K562 (cell line): ENCODE measurements at regions not wholly inside any gene's neighbourhood (a gene's known extent, or its start where the extent isn't known, plus 50 kb on each side); places are given as distances from the start of the nearest gene placed in this dataset.

ENCODE experiments used
- ATAC-seq: fragments of 200-7000 bp; cut with Tn5 transposase; 3 replicates; pipeline ENCODE4 v1.9.1; 2020; ENCODE audit warnings: moderate library complexity
- BruUV-seq: library from RNA; stranded (reverse); fragments of 400-500 nt; replicated peaks from 2 replicates; lab custom pipeline; 2021; lab: Mats Ljungman, UMichigan
- CTCF ChIA-PET: fragments of 300-600 bp; formaldehyde crosslinking; extraction: SDS; loops from one replicate; lab custom pipeline; 2021; ENCODE audit warnings: low intra/inter-chr PET ratio; lab: Yijun Ruan, JAX
- POLR2A ChIA-PET: fragments of 300-600, 350-650 bp; sonication (Branson Sonifier 250); formaldehyde crosslinking; extraction: SDS; loops from one replicate; lab custom pipeline; 2021; ENCODE audit warnings: antibody characterized with exemption, inconsistent platforms; lab: Yijun Ruan, JAX
- DNase-seq, 4 experiments: peaks; one replicate each; pipeline versions ENCODE4 v3.0.0 to v3.0.0-alpha.2; 2011 to 2018; ENCODE audit warnings: low spot score in 3 of 4, mixed read lengths in 3 of 4; ENCODE audit errors: extremely low read depth in 1 of 4
- FAIRE-seq: peaks from 2 replicates; lab custom pipeline; 2011; peaks lifted over from hg19 to GRCh38; lab: Jason Lieb, UNC
- H2AFZ ChIP-seq: 2 replicates; pipeline ENCODE4 v1.6.0; 2011; ENCODE audit warnings: low read depth, low read length, control low read depth, inconsistent platforms
- H3K27ac ChIP-seq: fragments of 200-600 bp; 3 replicates; pipeline ENCODE4 v1.8.0; 2011; ENCODE audit warnings: low read depth, mild to moderate bottlenecking, control low read depth, inconsistent platforms, low read length, moderate library complexity, mixed read lengths; ENCODE audit errors: extremely low read depth
- H3K27me3 ChIP-seq, 2 experiments: fragments of 300-600 bp in 1 of 2; 2 replicates in 1 of 2; 3 replicates in 1 of 2; pipeline versions ENCODE4 v1.6.0 to v1.8.0; 2011; ENCODE audit warnings: inconsistent platforms in 2 of 2, low read length in 2 of 2, mild to moderate bottlenecking in 1 of 2, mixed read lengths in 1 of 2, moderate library complexity in 1 of 2; ENCODE audit not compliant: control insufficient read depth in 2 of 2, insufficient read depth in 2 of 2
- H3K36me3 ChIP-seq: fragments of 300-600 bp; 3 replicates; pipeline ENCODE4 v1.8.0; 2011; ENCODE audit warnings: mild to moderate bottlenecking, low read length, inconsistent platforms; ENCODE audit not compliant: control insufficient read depth, insufficient read depth
- H3K4me1 ChIP-seq, 2 experiments: fragments of 200-600 bp in 1 of 2; replicated peaks in 1 of 2; 2 replicates in 1 of 2; 3 replicates in 1 of 2; pipeline versions ENCODE4 v1.5.1 to v1.8.0; 2011; ENCODE audit warnings: inconsistent platforms in 2 of 2, low read length in 2 of 2, mild to moderate bottlenecking in 1 of 2, mixed read lengths in 1 of 2, moderate library complexity in 1 of 2; ENCODE audit not compliant: control insufficient read depth in 2 of 2, insufficient read depth in 2 of 2
- H3K4me2 ChIP-seq: 2 replicates; pipeline ENCODE4 v1.6.1; 2011; ENCODE audit warnings: low read length, control low read depth, inconsistent platforms, mixed read lengths; ENCODE audit not compliant: insufficient read depth
- H3K4me3 ChIP-seq: fragments of 200-600 bp; sonication (generic), shearing (Covaris generic); 2 replicates; pipeline ENCODE4 v1.5.1; 2016; ENCODE audit warnings: control low read depth, inconsistent platforms
- H3K79me2 ChIP-seq: fragments of 200-600 bp; 3 replicates; pipeline ENCODE4 v1.8.0; 2011; ENCODE audit warnings: low read length, inconsistent platforms; ENCODE audit not compliant: control insufficient read depth, insufficient read depth
- H3K9ac ChIP-seq, 2 experiments: 2 replicates each; pipeline versions ENCODE4 v1.6.0 to v1.6.1; 2011; ENCODE audit warnings: low read depth in 2 of 2, low read length in 2 of 2, control low read depth in 1 of 2, inconsistent platforms in 1 of 2, mild to moderate bottlenecking in 1 of 2, mixed read lengths in 1 of 2; ENCODE audit not compliant: insufficient read depth in 1 of 2
- H3K9me1 ChIP-seq: one replicate; pipeline ENCODE4 v1.6.0; 2011; ENCODE audit warnings: inconsistent platforms, mild to moderate bottlenecking, low read length, moderate library complexity; ENCODE audit not compliant: control insufficient read depth, insufficient read depth
- H3K9me3 ChIP-seq: replicated peaks from 2 replicates; pipeline ENCODE4 v1.5.1; 2011; ENCODE audit warnings: low read depth, low read length, inconsistent platforms; ENCODE audit not compliant: control insufficient read depth, insufficient read depth
- H4K20me1 ChIP-seq: replicated peaks from 2 replicates; pipeline ENCODE4 v1.6.1; 2011; ENCODE audit warnings: low read length, inconsistent platforms, mixed read lengths; ENCODE audit not compliant: control insufficient read depth, insufficient read depth
- FOXK2 ChIP-seq, 2 experiments: fragments of 450-650 bp; IDR thresholded peaks in 1 of 2; conservative IDR thresholded peaks in 1 of 2; 2 replicates each; pipeline ENCODE4 v1.6.1; 2016; ENCODE audit warnings: low read depth in 2 of 2, mild to moderate bottlenecking in 1 of 2
- MTF1 ChIP-seq: fragments of 250-450 bp; sonication (Bioruptor Pico); IDR thresholded peaks from 2 replicates; pipeline ENCODE4 v1.9.0; 2021; ENCODE audit warnings: moderate library complexity, mild to moderate bottlenecking, inconsistent platforms, borderline replicate concordance
- RBM39 ChIP-seq: fragments of 200-400 bp; formaldehyde crosslinking; optimal IDR thresholded peaks from 2 replicates; pipeline ENCODE3; 2018; ENCODE audit warnings: low read depth, low read length
- STAG1 ChIP-seq: sonication (generic); formaldehyde crosslinking; IDR thresholded peaks from 2 replicates; pipeline ENCODE4 v1.5.0; 2020; ENCODE audit warnings: missing genetic modification reagents, borderline replicate concordance
- ZSCAN29 ChIP-seq: fragments of 450-650 bp; IDR thresholded peaks from 2 replicates; pipeline ENCODE4 v1.6.1; 2017
- WGBS: fragments of 100-300 bp; shearing (Covaris generic); methylation state at CpG from one replicate; pipeline ENCODE4 v1.1.6; 2016; ENCODE audit warnings: low coverage, mixed read lengths; ENCODE audit not compliant: insufficient coverage; ENCODE audit errors: missing lambda C conversion rate; 5-methylcytosine and 5-hydroxymethylcytosine counted together
- in situ Hi-C: fragments of 300-500 bp; cut with MboI; formaldehyde crosslinking; loops from 4 replicates; pipeline ENCODE4 v1.15.0; 2018; ENCODE audit warnings: inconsistent platforms, mixed read lengths
- intact Hi-C: fragments of 100-400 bp; cut with micrococcal nuclease; formaldehyde crosslinking; loops from 2 replicates; pipeline ENCODE4 v1.14.2; 2022
- TF ChIP-seq, protein P1 (sequence below): fragments of 250-450 bp; sonication (Bioruptor Pico); IDR thresholded peaks from 2 replicates; pipeline ENCODE4 v1.5.0; 2020; ENCODE audit warnings: mild to moderate bottlenecking, borderline replicate concordance
- TF ChIP-seq, protein P2 (sequence below): sonication (generic); formaldehyde crosslinking; IDR thresholded peaks from 2 replicates; pipeline ENCODE4 v1.8.0; 2022; ENCODE audit warnings: missing genetic modification reagents, mild to moderate bottlenecking, borderline replicate concordance

DNA sequence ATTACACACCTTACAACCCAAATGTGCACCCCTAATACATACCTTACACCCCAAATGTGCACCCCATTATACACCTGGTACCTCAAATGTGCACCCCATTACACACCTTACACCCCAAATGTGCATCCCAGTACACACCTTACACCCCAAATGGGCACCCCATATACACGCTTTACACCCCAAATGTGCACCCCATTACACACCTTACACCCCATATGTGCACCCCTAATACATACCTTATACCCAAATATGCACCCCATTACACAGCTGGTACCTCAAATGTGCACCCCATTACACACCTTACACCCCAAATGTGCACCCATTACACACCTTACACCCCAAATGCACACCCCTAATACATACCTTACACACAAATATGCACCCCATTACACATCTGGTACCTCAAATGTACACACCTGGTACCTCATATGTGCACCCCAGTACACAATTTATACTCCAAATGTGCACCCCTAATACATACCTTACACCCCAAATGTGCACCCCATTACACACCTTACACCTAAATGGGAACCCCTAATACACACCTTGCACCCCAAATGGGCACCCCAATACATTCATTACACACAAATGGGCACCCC, 106.3 kb downstream of the KLF6 start:
- H2AFZ ChIP-seq: no peak overlapping the region
- H3K27ac ChIP-seq: no peak overlapping the region
- no peak overlapping the region for H3K4me2 ChIP-seq
- ChIA-PET CTCF (no interaction called here), POLR2A (no interaction called here)
- no peaks in the 10 kb centered on the region for H3K9me3 ChIP-seq
- no peaks in the 10 kb centered on the region for H3K79me2 ChIP-seq
- intact Hi-C loops: no loop called here
- TF ChIP-seq, protein P1, sequence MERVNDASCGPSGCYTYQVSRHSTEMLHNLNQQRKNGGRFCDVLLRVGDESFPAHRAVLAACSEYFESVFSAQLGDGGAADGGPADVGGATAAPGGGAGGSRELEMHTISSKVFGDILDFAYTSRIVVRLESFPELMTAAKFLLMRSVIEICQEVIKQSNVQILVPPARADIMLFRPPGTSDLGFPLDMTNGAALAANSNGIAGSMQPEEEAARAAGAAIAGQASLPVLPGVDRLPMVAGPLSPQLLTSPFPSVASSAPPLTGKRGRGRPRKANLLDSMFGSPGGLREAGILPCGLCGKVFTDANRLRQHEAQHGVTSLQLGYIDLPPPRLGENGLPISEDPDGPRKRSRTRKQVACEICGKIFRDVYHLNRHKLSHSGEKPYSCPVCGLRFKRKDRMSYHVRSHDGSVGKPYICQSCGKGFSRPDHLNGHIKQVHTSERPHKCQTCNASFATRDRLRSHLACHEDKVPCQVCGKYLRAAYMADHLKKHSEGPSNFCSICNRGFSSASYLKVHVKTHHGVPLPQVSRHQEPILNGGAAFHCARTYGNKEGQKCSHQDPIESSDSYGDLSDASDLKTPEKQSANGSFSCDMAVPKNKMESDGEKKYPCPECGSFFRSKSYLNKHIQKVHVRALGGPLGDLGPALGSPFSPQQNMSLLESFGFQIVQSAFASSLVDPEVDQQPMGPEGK: no peak
- TF ChIP-seq, protein P2, sequence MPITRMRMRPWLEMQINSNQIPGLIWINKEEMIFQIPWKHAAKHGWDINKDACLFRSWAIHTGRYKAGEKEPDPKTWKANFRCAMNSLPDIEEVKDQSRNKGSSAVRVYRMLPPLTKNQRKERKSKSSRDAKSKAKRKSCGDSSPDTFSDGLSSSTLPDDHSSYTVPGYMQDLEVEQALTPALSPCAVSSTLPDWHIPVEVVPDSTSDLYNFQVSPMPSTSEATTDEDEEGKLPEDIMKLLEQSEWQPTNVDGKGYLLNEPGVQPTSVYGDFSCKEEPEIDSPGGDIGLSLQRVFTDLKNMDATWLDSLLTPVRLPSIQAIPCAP (CRISPR knock-in tag): no peak
- TF ChIP-seq ZSCAN29 (no peak), STAG1 (no peak), FOXK2 (conservative IDR thresholded peaks at IDR 0.05 in 1 of 2, IDR thresholded peaks at IDR 0.05 in 1 of 2; ENCODE audit: low read depth in 2 of 2) (no peak), RBM39 (no peak), MTF1 (CRISPR knock-in tag) (no peak)
- no peaks in the 10 kb centered on the region for H3K4me1 ChIP-seq
- no peak overlapping the region for H3K9ac ChIP-seq
- 0% methylated on average over 1 of the region's 1 CpG for WGBS
- H4K20me1 ChIP-seq: no peaks in the 10 kb centered on the region
- FAIRE-seq: no peak
- no peak for DNase-seq
- H3K36me3 ChIP-seq: no peaks in the 10 kb centered on the region
- in situ Hi-C loops: no loop called here
- no peak for ATAC-seq
- BruUV-seq: no TSS peak
- H3K4me3 ChIP-seq: no peak overlapping the region
- H3K9me1 ChIP-seq: no peaks in the 10 kb centered on the region
- no peaks in the 10 kb centered on the region; a peak in 1 of 5 replicates for H3K27me3 ChIP-seq
